ENCODE measurements at regions not wholly inside any gene's neighbourhood (a gene's known extent, or its start where the extent isn't known, plus 50 kb on each side); places are given as distances from the start of the nearest gene placed in this dataset.
A peak's percentile ranks its signal among the peaks of the same experiment; 100 is the strongest.

DNA sequence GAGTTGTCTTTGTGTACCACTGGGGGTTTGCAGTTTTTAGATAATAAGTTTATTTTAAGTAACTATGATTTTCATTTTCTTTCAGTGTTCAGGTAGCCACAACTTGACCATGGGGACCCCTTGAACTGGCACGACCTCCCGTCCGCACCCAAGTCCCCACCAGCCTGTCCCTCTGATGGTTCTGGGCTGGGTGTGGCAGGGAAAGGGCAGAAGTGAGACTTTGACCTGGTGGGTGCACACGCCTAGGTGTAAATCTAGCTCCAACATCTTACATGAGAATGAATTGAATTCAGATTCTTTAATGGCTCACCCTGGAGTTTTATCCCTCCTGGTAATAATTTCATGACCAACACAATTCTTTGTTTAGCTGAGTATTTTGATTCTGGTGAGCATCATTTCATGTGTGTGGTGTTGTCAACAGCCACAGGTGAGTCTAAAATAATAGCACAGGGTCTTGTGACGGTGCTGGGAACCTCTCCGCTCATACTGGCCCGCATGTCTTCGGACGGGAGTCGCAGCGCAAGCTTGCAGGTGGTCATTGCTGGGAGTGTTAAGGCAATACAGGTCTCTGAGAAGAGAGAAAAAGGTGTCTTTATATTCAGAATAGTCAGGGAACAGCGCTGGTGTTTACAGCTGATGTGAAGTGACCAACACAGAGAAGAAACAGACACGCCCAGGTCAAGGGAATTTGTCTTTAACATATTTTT lies 50.8 kb upstream of the POFUT2 start:
- DNase-seq: no peak

DNA sequence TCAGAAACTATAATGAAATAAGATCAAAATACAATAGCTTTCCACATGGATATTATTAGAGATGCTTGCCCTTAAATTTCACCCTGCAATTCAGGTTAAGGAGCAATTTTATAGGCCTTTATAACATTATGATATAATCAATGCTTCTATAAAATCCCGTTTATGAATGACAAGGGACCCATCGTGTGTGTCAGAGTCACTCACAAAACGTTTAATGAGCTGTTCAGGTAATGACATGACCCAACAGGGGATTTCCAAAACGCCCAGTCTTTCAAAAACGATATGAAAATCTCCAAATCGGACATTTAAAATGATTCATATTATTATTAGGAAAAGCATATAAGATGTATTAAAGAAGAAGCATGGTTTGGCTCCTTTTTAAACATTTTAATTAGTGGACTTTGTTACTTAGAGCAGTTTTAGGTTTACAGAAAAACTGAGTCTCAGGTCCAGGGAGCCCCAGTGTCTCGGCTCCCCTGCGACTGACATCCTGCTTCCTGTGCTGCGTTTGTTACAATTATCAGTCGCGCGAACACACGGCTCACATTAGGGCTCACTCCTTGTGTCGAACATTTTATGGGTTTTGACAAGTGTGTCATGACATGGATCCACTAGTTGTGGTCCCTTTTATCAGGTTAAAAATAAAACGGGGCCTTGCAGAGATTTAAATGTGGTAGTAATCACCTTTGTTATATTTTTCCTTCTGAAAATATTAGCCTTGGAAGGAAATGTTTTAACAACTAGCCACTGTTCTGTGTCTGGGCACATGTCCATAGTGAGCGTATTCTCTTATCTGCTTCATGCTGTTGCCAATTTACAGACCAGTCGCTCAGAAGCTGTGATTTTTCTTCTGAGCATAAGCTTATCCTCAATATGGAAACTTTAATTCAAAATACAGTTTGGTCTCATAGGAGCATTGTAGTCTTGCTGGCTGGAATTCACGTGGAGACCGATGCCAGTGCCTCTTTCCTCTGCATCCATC lies 52.0 kb upstream of the POFUT2 start:
- DNase-seq: no peak

DNA sequence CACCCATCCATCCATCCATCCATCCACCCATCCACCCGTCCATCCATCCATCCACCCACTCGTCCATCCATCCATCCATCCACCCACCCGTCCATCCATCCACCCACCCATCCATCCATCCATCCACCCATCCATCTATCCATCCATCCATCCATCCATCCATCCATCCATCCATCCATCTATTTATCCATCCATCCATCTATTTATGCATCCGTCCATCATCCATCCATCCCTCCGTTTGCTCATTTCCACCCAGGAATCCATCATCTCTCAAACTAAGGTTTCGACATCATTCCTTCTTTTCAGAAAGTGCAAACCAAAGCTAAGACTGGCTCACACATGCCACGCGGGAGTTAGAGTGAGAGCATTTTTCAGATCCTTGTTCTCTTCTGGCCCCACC lies 52.8 kb upstream of the POFUT2 start:
- no peak for DNase-seq

DNA sequence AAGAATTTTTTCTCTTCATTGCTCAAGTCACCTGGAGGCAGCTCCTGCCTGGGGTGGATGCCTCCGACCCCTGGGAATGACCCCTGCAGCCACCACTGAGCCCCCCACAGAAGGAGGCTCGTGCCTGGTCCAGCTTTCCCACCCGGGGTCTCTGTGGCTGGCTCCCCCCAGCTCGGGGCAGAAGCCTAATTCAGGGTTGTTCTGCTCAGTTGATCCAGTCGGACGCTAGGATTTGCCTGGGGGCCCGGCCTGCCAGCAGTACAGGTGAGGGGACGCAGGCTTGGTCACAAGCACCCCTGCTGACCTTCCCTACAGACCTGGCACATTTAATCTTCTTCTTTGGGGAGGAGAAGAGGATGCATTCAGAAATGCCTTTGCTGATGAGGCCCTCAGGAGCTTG lies 53.6 kb upstream of the POFUT2 start:
- DNase-seq: no peak

GRCh38 chr21:45341779-45342178 lies 54.1 kb upstream of the POFUT2 start:
- peak; percentile 46 for DNase-seq

DNA sequence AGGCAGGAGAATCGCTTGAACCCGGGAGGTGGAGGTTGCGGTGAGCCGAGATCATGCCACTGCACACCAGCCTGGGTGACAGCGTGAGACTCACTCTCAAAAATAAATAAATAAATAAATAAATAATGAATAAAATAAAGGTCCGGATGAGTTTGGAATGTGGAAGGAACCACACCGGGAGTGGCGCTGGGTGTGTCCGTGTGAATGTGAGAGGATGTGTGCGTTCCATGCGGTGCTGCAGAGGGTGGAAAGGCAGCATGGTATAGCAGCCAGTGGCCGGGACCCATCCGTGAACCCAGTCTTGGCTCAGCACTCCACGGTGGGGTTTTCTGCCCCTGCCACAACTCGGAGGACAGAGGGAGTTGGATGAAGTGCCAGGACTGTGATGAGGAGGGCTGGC lies 56.2 kb upstream of the POFUT2 start:
- DNase-seq: no peak

GRCh38 chr21:45344576-45344975 lies 56.9 kb upstream of the POFUT2 start:
- no peak for DNase-seq

DNA sequence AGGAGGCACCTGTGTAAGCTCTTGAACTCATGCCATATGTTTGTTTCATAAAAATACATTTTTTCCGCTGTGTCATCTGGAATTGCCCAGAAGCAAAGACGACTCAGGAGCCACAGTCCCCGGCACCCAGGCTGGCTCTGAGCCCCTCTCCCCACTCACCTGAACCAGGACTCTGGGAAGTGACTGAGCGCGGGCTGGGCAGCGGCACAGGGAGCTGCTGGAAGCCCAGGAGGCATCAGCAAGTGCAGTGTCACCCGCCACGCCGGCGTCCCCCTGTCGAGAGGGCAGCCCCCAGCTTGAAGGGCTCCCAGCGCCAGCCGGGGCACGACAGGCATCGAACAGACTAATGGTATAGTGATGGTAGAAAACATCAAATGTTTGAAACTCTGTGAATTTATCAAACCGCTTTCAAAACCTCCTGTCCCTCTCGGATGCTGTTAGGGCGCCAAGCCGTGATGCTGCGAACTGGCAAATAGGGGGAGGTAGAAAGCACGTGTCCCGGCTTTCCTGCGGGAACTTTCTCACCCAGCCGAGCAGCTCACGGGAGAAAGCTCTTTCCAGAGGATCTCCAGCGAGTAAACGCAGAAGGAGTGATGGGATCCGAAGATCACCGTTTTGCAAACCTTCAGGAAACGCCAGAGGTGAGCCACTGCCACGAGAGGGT lies 57.8 kb upstream of the COL18A1 start:
- DNase-seq: no peak

- DNase-seq: no peak
These were observed 57.1 kb upstream of the COL18A1 start for GRCh38 chr21:45347712-45348499.

DNA sequence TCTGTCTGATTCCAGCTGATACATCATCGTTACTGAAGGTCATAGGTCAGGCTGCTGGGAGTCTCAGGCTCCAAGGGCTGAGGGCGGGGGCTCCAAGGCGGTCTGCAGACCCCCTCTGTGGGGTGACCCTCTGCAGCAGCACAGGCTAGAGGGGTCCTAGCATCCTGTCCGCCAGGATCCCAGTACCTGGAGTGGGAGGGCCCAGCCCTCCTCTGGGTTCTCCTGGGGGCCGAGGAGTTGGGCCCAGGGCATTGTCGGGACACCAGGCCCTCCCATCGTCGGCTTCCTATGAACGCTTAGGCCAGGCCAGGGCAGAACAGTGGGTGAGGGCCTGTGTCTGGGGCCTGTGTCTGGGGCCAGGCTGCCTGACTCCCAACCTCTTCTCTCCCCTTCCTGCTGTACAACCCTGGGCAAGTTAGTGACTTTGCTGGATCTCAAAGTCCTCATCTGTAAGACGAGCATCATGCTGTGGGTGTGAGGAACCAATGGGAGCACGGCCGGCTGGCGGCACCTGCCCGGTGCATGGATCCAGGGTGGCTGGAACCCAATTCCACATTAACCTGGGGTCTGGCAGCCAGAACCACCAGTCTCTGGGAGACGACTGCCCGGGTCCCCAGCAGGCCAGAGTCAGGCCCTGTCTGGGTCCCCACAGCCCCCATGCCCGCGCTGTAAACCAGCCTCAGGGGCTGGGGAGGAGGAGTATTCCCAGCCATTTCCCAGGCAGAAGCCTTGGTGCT lies 56.2 kb upstream of the COL18A1 start:
- no peak for DNase-seq

DNA sequence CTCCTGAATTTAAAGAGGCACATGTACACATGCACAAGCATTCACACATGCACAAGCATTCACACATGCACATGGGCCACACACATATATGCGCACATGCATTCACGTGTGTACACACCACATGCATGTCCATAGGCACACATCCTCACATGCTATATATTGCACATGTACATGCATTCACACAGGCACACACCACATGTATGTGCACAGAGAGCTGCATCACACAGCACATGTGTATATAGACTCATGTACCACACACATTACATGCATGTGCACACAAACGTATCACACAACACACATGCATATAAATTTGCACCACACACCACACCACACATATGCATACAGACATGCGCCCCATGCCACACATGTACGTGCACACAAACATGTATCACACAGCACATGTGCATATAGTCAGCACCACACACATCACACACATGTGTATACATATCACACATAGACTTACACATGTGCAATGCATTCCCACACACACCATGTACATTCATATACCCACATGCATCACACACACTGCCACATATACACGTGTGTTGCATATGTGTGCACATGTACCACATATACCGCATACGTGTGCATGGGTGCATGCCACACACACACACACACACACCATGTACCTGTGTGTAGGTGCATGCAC lies 54.6 kb upstream of the COL18A1 start:
- no peak for DNase-seq

DNA sequence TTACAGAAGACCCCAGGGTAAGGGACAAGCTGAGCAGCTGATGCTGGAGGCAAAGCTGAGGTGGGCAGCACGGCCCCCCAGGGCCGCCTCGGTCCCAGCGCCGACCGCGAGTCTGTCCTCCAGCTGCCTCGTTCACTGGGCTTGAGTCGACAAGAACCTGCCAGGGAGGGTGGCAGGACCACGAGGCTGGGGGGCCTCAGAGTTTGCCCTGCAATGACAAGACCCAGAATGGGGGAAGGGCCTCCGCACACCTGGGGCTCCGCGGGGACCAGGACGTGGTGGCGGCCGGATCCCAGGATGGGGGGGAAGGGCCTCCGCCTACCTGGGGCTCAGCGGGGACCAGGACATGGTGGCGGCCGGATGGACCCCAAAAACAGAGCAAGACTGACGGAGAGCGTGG lies 53.9 kb upstream of the COL18A1 start:
- DNase-seq: no peak

DNA sequence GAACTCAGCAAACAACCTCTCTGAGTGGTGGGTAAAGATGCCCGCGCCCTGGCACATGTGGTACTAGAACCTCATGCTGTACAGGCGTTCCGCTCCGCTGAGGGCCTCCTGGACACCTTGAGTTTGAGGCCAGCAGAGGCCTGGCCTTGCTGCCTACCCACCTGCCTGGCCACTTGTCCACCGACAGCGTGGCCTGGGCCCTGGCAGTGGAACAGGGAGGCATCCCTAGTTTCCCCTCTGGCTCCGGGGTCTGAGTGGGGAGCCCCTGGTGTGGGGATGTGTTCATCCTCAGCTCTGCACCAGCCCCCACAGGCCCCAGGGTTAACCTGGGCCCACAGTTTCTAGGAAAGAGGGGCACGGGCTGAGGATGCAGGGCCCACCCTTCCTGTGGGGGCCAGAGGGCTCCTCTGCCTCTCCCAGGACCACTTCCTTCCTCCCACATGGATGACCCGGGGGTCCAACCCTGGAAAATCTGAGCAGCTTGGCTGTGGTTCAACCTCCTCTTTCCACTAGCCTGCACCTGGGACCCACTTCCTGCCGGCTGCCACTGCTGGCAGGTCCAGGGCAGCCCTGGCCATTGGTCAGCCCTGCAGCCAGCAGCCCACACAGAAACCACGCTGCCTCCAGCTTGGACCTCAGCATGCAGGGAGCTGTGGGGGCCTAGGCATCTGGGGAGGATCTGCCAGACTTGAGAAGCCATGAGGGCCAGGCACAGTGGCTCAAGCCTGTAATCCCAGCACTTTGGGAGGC lies 53.3 kb upstream of the COL18A1 start:
- DNase-seq: no peak

DNA sequence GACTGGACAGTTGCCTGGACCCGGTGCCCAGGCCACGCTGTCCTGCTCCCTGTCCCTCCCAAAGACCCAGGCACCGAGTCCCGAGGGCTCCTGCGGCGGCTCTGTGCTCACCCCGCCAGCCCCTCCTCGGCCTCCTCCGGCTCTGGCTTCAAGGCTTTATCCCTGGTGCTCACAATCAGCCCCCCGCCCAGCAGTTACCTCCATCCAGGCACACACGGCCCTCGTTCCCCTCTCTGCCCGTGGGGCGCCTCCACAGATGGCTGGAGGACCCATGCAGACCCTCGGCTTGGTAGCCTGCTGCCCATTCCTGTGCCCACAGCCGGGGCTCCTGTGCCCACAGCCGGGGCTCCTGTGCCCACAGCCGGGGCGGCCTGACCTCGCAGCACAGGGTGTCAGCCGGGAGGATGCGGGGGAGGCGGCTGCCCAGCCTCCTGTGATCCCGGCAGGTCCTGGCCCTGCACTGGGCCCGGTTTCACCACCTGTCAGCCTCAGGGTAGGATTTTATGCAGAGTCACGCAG lies 52.3 kb upstream of the COL18A1 start:
- DNase-seq: no peak

GRCh38 chr21:45353200-45353599 lies 51.8 kb upstream of the COL18A1 start:
- no peak for DNase-seq

GRCh38 chr21:45354970-45355369 lies 50.0 kb upstream of the COL18A1 start:
- no peak for DNase-seq

Measured in NCI-H2107 (cell line).